Embryonic facial prominence (tissue), 1 donor: ENCODE measurements at regions not wholly inside any gene's neighbourhood (a gene's known extent, or its start where the extent isn't known, plus 50 kb on each side); places are given as distances from the start of the nearest gene placed in this dataset.

Experiments
- DNase-seq: peaks from one replicate; pipeline ENCODE4 v3.0.0-alpha.2; 2016; ENCODE audit errors: extremely low spot score

DNA sequence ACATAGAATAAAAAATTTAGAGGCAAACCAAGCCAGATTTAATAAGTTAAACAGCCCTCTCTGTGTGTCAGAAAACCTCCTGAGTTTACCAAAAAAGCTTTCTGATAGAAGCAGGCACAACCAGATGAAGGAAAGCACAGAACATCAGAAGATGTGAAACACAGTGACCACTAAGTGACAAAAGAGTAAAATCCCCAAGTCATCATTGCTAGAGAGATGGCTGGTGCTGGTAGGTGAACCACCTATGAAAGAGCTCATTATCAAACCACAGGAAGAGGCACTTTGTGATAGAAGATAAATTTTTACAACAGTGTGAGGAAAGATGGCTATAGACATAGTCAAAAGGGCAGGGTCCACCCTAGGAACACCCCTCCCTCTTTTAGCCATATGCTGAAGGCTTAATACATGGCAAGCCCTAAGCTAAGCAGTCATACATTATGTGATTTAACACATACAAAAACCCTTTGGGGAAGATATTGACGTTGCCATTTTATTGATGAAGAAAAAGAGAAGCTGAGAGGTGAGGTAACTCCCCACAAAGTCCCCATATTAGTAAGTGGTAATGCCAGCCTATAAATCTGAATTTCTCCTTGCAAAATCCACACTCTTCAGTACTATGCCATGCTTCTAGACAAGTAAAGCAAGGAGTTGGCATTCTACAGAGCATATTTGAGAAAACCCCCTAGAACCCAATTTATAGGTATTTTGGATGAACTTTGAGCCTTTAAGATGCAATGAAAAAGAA, 449.9 kb downstream of the LRIG3 start:
- DNase-seq: no peak

DNA sequence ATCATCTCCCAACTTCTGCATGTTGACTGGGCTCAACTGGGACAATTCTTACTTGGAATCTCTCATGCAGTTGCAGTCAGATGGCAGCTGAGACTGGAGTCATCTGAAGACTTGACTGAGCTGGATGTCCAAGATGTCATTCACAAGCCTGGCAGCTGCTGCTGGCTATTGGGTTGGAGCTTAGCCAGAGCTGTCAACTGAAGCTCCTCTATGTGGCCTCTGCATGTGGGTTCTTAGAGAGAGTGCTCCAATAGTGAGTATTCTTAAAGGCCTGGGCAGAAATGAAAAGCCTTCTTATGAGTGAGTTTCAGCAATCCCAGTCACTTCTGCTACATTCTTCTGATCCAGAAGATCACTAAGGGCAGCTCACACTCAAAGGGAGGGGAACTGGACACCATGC, 440.9 kb downstream of the LRIG3 start:
- no peak for DNase-seq

DNA sequence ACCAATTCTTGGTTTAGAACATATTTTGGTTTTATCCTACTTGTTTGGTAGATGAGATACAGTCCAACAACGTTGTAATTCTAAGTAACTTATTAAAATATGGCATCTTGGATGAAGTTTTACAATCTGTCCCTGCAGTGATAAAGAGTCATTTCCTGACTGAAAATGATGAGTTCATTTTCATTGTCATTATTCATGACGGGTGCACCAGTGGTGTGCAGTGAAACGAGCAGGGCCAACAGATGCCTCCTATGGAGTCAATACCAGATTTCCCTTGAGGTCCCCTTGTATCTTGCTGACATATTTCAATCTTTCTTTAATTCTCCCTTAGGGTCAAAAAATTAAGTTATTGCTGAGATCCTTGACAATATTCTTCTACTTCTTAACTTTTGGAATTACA, 438.5 kb downstream of the LRIG3 start:
- DNase-seq: no peak

GRCh38 chr12:58487255-58487654, 433.0 kb downstream of the LRIG3 start:
- DNase-seq: no peak

GRCh38 chr12:58487678-58488161, 432.6 kb downstream of the LRIG3 start:
- DNase-seq: no peak

DNA sequence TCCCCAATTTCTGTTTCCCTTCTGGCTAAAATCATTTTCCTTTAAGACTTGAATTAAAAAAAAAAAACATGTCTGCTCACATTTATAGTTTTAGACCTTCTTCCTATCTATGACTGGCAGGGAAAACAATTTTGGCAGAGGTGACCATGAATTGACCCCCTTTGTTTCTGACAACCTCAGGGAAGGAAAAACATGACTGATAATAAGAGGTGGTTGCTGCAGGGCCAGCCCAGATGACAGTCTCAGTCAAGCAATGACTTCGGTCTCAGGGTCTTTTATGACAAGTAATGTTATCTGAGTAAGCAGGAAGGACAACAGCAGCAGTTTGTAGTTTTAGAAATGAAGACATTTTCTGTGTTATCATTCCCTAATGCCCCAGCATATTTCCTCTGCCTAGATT, 430.9 kb downstream of the LRIG3 start:
- no peak for DNase-seq

DNA sequence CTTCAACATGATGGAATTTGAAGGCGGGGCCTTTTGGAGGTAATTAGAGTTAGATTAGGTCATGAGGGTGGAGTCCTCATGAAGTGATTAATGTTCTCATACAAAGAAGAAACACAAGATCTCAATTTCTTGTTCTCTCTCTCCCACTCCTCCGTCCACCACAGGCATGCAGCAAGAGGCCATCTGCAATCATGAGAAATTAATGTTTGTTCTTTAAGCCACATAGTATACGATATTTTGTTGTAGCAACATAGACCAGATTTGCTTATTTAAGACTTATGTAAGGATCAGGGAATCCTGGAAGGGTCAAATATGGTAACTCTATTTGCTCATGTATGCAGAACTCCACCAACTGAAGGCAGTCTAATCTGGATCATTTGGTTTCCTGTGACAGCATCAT, 429.0 kb downstream of the LRIG3 start:
- DNase-seq: no peak

DNA sequence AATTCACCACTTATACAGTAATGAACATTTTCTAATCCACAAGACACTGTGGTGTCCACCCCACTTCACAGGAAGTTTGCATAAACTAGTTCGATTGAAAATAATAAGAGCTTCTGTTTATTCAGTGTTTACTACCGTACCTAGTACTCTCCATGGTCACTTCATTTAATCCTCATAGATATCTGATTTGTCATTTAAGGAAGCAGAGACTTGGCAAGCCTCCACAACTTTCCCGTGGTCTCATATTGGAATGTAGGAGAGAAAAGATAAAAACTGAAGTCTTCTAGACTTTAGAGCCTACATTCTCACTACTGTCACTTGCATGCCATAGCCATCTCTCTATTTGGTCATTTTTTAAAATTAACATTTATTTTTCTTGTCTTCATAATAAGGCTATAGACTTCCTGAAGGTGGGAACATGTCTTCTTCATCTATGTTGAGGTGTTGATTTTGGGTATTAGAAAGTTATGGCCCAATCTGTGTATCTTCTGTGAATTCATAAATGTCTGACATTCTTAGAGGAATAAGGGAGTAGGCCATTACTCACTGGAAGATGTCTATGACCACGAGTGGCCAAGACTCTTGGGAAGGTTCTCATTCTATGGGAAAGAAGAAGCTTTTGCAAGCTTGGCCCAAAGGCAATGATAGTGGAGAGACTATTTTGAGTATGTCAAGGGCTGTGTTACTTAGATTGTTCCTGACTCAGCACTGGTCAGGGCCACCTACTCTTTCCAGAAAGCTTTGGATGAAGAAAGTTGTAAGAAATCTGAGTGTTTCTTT, 423.7 kb downstream of the LRIG3 start:
- no peak for DNase-seq

- no peak for DNase-seq
Observed at GRCh38 chr12:58500399-58500798, 419.9 kb downstream of the LRIG3 start.

GRCh38 chr12:58502226-58502625, 418.1 kb downstream of the LRIG3 start:
- no peak for DNase-seq

GRCh38 chr12:58502841-58503240, 417.5 kb downstream of the LRIG3 start:
- no peak for DNase-seq

GRCh38 chr12:58503731-58504130, 416.6 kb downstream of the LRIG3 start:
- DNase-seq: no peak

DNA sequence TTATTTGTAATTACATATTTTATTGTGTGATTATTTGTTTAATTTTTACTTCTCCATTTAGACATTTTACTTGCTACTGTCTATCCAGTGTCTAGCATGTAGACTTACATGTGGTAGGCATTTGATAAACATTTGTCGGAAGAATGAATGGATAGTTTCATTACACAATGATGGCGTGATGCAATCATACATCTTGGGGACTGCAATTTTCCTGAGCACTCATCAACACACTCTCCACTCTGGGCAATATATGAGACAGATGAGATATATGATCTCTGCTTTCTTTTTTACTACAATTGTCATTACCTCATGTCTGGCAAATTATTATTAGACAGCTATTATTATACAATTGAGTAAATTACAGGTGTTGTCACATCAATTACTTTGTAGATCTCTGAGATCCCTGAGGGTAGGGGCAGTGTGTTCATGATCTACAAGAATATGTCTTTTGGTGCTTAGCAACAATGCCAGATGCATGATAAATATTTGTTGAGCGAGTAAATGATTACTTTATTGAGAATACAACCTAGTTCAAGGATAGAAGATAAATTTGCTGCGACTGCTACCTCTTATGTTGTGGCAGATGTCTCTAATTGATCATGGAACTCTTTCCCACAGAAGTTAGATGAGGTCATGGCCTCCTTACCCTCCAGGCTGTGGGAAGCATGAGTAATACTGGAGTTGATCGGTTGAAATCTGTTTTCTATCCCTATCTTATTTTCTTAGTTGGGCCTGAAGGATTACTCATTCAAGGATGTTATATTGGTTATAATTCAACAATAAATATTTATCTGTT, 416.0 kb downstream of the LRIG3 start:
- DNase-seq: no peak

- DNase-seq: no peak
Observed at GRCh38 chr12:58509116-58509885, 411.0 kb downstream of the LRIG3 start.

GRCh38 chr12:58513301-58513834, 406.9 kb downstream of the LRIG3 start:
- no peak for DNase-seq

DNA sequence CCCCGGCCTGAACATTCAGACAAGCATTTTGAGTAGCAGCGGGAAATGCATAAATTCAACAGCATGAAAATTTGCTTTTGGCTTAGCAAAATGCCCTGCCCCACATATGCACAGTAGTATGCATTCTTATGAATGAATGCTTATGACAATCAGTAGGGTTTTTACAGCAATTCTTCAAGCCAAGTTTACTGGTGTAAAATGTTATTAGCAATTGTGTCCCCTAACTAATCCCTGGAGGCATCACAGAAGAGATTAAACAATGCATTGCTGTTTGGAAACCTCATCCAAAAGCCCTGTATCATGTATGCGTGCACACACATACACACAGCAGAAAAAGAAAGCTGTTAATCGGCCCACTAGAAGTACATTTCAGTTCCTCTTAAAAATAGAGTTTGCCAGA, 406.5 kb downstream of the LRIG3 start:
- DNase-seq: no peak

- DNase-seq: no peak
Observed at GRCh38 chr12:58519839-58520238, 400.5 kb downstream of the LRIG3 start.

DNA sequence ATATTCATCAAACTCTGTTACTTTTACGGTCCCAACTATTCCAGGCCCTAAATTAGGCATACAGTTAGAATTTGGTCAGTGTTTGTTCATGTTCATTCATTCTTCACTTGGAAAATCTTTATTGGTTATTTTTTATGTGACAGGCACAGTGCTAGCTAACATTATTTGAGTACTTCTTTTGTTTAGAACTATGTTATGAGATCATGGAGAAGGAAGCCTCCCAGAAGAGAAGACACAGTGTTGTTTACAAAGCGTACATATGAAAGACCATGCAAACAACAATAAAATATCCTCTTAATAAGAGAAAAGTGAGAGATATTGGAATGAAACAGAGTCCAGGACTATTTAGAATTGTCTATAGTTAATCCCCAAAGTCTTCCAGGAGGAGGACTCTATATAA, 399.2 kb downstream of the LRIG3 start:
- no peak for DNase-seq

DNA sequence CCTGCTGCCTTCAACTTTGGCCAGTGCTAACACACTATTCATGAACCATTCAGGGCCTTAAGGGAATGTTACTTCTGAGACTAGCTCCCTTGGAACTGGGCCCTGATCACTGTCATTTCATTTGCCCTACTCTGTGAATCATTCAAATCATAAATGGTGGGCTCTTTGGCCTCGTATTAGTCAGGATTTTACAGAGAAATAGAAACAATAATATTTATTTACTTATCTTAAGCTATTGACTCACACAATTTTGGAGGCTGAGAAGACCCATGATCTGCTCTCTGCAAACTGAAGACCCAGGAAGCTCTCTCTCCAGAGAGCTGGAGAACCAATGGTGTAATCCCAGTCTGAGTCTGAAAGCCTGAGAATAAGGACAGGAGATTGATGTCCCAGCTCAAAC, 398.5 kb downstream of the LRIG3 start:
- DNase-seq: no peak

DNA sequence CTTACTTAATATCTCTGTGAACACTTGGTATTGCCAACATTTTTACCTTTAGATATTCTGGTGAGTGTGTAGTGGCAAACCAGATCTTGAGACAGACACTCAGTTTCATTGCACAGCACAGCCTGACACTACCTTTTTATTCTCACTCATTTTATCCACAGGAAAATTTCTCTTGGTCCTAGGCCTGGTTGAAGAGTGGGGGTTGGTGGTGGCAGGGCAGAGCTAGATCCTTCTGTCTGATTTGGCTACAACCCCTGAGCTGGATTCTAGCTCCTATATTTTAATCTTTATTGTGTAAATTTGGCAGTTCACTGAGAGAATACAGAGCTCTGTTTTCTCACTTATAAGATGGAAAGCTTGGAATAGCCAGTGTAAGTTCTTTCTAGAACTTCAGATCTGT, 396.9 kb downstream of the LRIG3 start:
- no peak for DNase-seq

- DNase-seq: no peak
Observed at GRCh38 chr12:58528271-58528670, 392.0 kb downstream of the LRIG3 start.
